Activated naive CD4-positive, alpha-beta T cell treated with anti-CD3 and anti-CD28 coated beads, Interleukin-2, amount 10 ng/mL, durations not matched to agents 7 days and 5 days (primary cell): ENCODE measurements at regions not wholly inside any gene's neighbourhood (a gene's known extent, or its start where the extent isn't known, plus 50 kb on each side); places are given as distances from the start of the nearest gene placed in this dataset.

Source experiments
- CTCF ChIA-PET: fragments of 350-600 bp; sonication (Branson Sonifier 250); formaldehyde crosslinking; loops from one replicate; lab custom pipeline; 2021; ENCODE audit warnings: antibody characterized with exemption; lab: Charles Lee
- DNase-seq: peaks from one replicate; pipeline ENCODE4 v3.0.0-alpha.2; 2020
- H3K27ac Mint-ChIP-seq: one replicate; pipeline ENCODE4 v1.8.0; 2021; ENCODE audit warnings: mild to moderate bottlenecking, moderate library complexity, mixed read lengths
- H3K27me3 Mint-ChIP-seq: one replicate; pipeline ENCODE4 v1.8.0; 2021; ENCODE audit warnings: mild to moderate bottlenecking, mixed read lengths
- H3K36me3 Mint-ChIP-seq: one replicate; pipeline ENCODE4 v1.8.0; 2021; ENCODE audit warnings: mixed read lengths
- H3K4me1 Mint-ChIP-seq: one replicate; pipeline ENCODE4 v1.8.0; 2021; ENCODE audit warnings: mixed read lengths
- H3K4me3 Mint-ChIP-seq: one replicate; pipeline ENCODE4 v1.8.0; 2021; ENCODE audit warnings: mild to moderate bottlenecking, moderate library complexity, mixed read lengths
- H3K9me3 Mint-ChIP-seq: one replicate; pipeline ENCODE4 v1.8.0; 2021; ENCODE audit warnings: mixed read lengths

- H3K4me3 Mint-ChIP-seq, result no peak overlapping the region
- H3K27ac Mint-ChIP-seq, result no peak overlapping the region
- H3K9me3 Mint-ChIP-seq, result peaks cover 4% of the 10 kb centered on the region
- no peaks in the 10 kb centered on the region for H3K4me1 Mint-ChIP-seq
- H3K36me3 Mint-ChIP-seq, result no peaks in the 10 kb centered on the region
- no peak for DNase-seq
- CTCF ChIA-PET, result interaction anchor here (0.5 to 1.3 kb wide), 2 partner anchors 11 to 26 kb away, joined by 3 to 4 read pairs; no protein-coding TSS in a partner anchor
- peaks cover 17% of the 10 kb centered on the region for H3K27me3 Mint-ChIP-seq
Measured at GRCh38 chr17:56648321-56648720, 54.8 kb downstream of the NOG start.

GRCh38 chr17:56648806-56649205 is 55.3 kb downstream of the NOG start:
- CTCF ChIA-PET, result interaction anchor here (1.3 kb wide), 1 partner anchor 12 kb away, joined by 4 read pairs; no protein-coding TSS in a partner anchor
- H3K27ac Mint-ChIP-seq, result no peak overlapping the region
- peaks cover 16% of the 10 kb centered on the region for H3K27me3 Mint-ChIP-seq
- H3K4me3 Mint-ChIP-seq, result no peak overlapping the region
- no peaks in the 10 kb centered on the region for H3K36me3 Mint-ChIP-seq
- DNase-seq, result no peak
- H3K4me1 Mint-ChIP-seq, result peaks cover 3% of the 10 kb centered on the region
- peaks cover 4% of the 10 kb centered on the region for H3K9me3 Mint-ChIP-seq

- Mint-ChIP-seq H3K36me3 (no peaks in the 10 kb centered on the region), H3K4me3 (no peak overlapping the region), H3K9me3 (peaks cover 4% of the 10 kb centered on the region), H3K27me3 (peaks cover 20% of the 10 kb centered on the region), H3K4me1 (peaks cover 4% of the 10 kb centered on the region), H3K27ac (no peak overlapping the region)
- CTCF ChIA-PET, result interaction anchor here (1.0 to 3.5 kb wide), 4 partner anchors 10 to 63 kb away, joined by 3 to 11 read pairs (median 6); no protein-coding TSS in a partner anchor
- DNase-seq, result no peak
Measured at GRCh38 chr17:56652628-56653027, 59.1 kb downstream of the NOG start.

- peak; percentile 80 for DNase-seq
- no peak overlapping the region for H3K4me3 Mint-ChIP-seq
- H3K27me3 Mint-ChIP-seq, result peaks cover 20% of the 10 kb centered on the region
- peaks cover 4% of the 10 kb centered on the region for H3K4me1 Mint-ChIP-seq
- CTCF ChIA-PET, result interaction anchor here (1.0 to 3.9 kb wide), 9 partner anchors 24 to 165 kb away, joined by 3 to 24 read pairs (median 6); partner anchors contain the start of gene NOG
- no peak overlapping the region for H3K27ac Mint-ChIP-seq
- H3K9me3 Mint-ChIP-seq, result peaks cover 4% of the 10 kb centered on the region
- H3K36me3 Mint-ChIP-seq, result no peaks in the 10 kb centered on the region
Measured at GRCh38 chr17:56653877-56654276, 60.4 kb downstream of the NOG start.

- Mint-ChIP-seq H3K27me3 (peaks cover 20% of the 10 kb centered on the region), H3K9me3 (no peaks in the 10 kb centered on the region), H3K36me3 (no peaks in the 10 kb centered on the region), H3K4me1 (peaks cover 4% of the 10 kb centered on the region), H3K27ac (no peak overlapping the region), H3K4me3 (no peak overlapping the region)
- no peak for DNase-seq
- CTCF ChIA-PET, result interaction anchor here (3.7 to 3.9 kb wide), 2 partner anchors 60 to 64 kb away, joined by 21 to 24 read pairs; partner anchors contain the start of gene NOG
Measured at GRCh38 chr17:56656701-56657327, 63.3 kb downstream of the NOG start.

- DNase-seq, result no peak
- H3K36me3 Mint-ChIP-seq, result no peaks in the 10 kb centered on the region
- peaks cover 23% of the 10 kb centered on the region for H3K27me3 Mint-ChIP-seq
- H3K9me3 Mint-ChIP-seq, result no peaks in the 10 kb centered on the region
- no peak overlapping the region for H3K27ac Mint-ChIP-seq
- H3K4me1 Mint-ChIP-seq, result peaks cover 3% of the 10 kb centered on the region
- no peak overlapping the region for H3K4me3 Mint-ChIP-seq
- CTCF ChIA-PET, result interaction anchor here (1.4 kb wide), 1 partner anchor 57 kb away, joined by 3 read pairs; no protein-coding TSS in a partner anchor
Measured at GRCh38 chr17:56658648-56659047, 65.1 kb downstream of the NOG start.

GRCh38 chr17:56659622-56660021 is 66.1 kb downstream of the NOG start:
- H3K4me1 Mint-ChIP-seq, result no peaks in the 10 kb centered on the region
- no peak for DNase-seq
- CTCF ChIA-PET, result interaction anchor here (1.4 kb wide), 1 partner anchor 56 kb away, joined by 3 read pairs; no protein-coding TSS in a partner anchor

GRCh38 chr17:56661906-56662305 is 68.4 kb downstream of the NOG start:
- H3K9me3 Mint-ChIP-seq, result no peaks in the 10 kb centered on the region
- CTCF ChIA-PET, result interaction anchor here (1.7 kb wide), 1 partner anchor 54 kb away, joined by 6 read pairs; no protein-coding TSS in a partner anchor
- H3K36me3 Mint-ChIP-seq, result no peaks in the 10 kb centered on the region
- no peaks in the 10 kb centered on the region for H3K4me1 Mint-ChIP-seq
- no peak overlapping the region for H3K4me3 Mint-ChIP-seq
- H3K27me3 Mint-ChIP-seq, result peaks cover 24% of the 10 kb centered on the region
- H3K27ac Mint-ChIP-seq, result no peak overlapping the region
- no peak for DNase-seq

More at GRCh38 chr17:56659622-56660021, 66.1 kb downstream of the NOG start:
- Mint-ChIP-seq H3K27ac (no peak overlapping the region), H3K9me3 (no peaks in the 10 kb centered on the region), H3K27me3 (peaks cover 25% of the 10 kb centered on the region), H3K4me3 (no peak overlapping the region), H3K36me3 (no peaks in the 10 kb centered on the region)

- CTCF ChIA-PET, result interaction anchor here (1.1 kb wide), 1 partner anchor 50 kb away, joined by 3 read pairs; no protein-coding TSS in a partner anchor
- Mint-ChIP-seq H3K27me3 (peaks cover 26% of the 10 kb centered on the region), H3K4me3 (no peak overlapping the region)
Measured at GRCh38 chr17:56665864-56666263, 72.4 kb downstream of the NOG start.

GRCh38 chr17:56667925-56668458 is 74.5 kb downstream of the NOG start:
- Mint-ChIP-seq H3K9me3 (no peaks in the 10 kb centered on the region), H3K27ac (no peak overlapping the region), H3K27me3 (peaks cover 40% of the 10 kb centered on the region), H3K4me3 (no peak overlapping the region), H3K4me1 (no peaks in the 10 kb centered on the region), H3K36me3 (no peaks in the 10 kb centered on the region)
- DNase-seq, result no peak
- CTCF ChIA-PET, result interaction anchor here (1.1 to 1.5 kb wide), 2 partner anchors 10 to 73 kb away, joined by 3 read pairs; no protein-coding TSS in a partner anchor

More at GRCh38 chr17:56665864-56666263, 72.4 kb downstream of the NOG start:
- no peak for DNase-seq
- no peaks in the 10 kb centered on the region for H3K36me3 Mint-ChIP-seq
- no peaks in the 10 kb centered on the region for H3K4me1 Mint-ChIP-seq
- H3K9me3 Mint-ChIP-seq, result no peaks in the 10 kb centered on the region
- no peak overlapping the region for H3K27ac Mint-ChIP-seq

- no peak overlapping the region for H3K27ac Mint-ChIP-seq
- peaks cover 62% of the 10 kb centered on the region for H3K27me3 Mint-ChIP-seq
- no peaks in the 10 kb centered on the region for H3K36me3 Mint-ChIP-seq
- CTCF ChIA-PET, result no interaction called here
- H3K4me1 Mint-ChIP-seq, result peaks cover 8% of the 10 kb centered on the region
- H3K9me3 Mint-ChIP-seq, result no peaks in the 10 kb centered on the region
- no peak for DNase-seq
- no peak overlapping the region for H3K4me3 Mint-ChIP-seq
Measured at GRCh38 chr17:56672195-56672594, 78.7 kb downstream of the NOG start.

- Mint-ChIP-seq H3K9me3 (no peaks in the 10 kb centered on the region), H3K27me3 (peaks cover 84% of the 10 kb centered on the region), H3K4me1 (peaks cover 8% of the 10 kb centered on the region), H3K27ac (no peak overlapping the region), H3K4me3 (no peak overlapping the region), H3K36me3 (no peaks in the 10 kb centered on the region)
- CTCF ChIA-PET, result interaction anchor here (1.4 kb wide), 2 partner anchors 41 to 106 kb away, joined by 4 to 10 read pairs; no protein-coding TSS in a partner anchor
- DNase-seq, result no peak
Measured at GRCh38 chr17:56674401-56674925, 81.0 kb downstream of the NOG start.

- H3K9me3 Mint-ChIP-seq, result no peaks in the 10 kb centered on the region
- no peak overlapping the region for H3K27ac Mint-ChIP-seq
- H3K27me3 Mint-ChIP-seq, result peaks cover 71% of the 10 kb centered on the region
- DNase-seq, result no peak
- no peak overlapping the region for H3K4me3 Mint-ChIP-seq
- H3K36me3 Mint-ChIP-seq, result no peaks in the 10 kb centered on the region
- H3K4me1 Mint-ChIP-seq, result peaks cover 8% of the 10 kb centered on the region
- CTCF ChIA-PET, result interaction anchor here (1.4 to 2.5 kb wide), 4 partner anchors 40 to 105 kb away, joined by 4 to 15 read pairs (median 7); partner anchors contain the start of gene NOG
Measured at GRCh38 chr17:56675876-56676660, 82.6 kb downstream of the NOG start.
